Body of pancreas (tissue), 4 donors: ENCODE measurements at regions not wholly inside any gene's neighbourhood (a gene's known extent, or its start where the extent isn't known, plus 50 kb on each side); places are given as distances from the start of the nearest gene placed in this dataset.

Source experiments
- ATAC-seq: fragments of 150-250 bp; one replicate; pipeline ENCODE4 v1.9.1; 2016
- DNase-seq, 4 donors: peaks; one replicate each; pipeline ENCODE4 v3.0.0-alpha.2; 2019
- H3K27ac ChIP-seq, 4 donors: fragments of 200-600 bp; sonication (generic); 1 replicate in 3 of 4; 2 replicates in 1 of 4; pipeline versions ENCODE4 v1.5.1 to v1.6.1; 2016 to 2019; ENCODE audit warnings: mild to moderate bottlenecking in 1 of 4, mixed read lengths in 1 of 4, moderate library complexity in 1 of 4
- H3K27me3 ChIP-seq, 2 donors: fragments of 200-600 bp; sonication (generic); one replicate each; pipeline ENCODE4 v1.6.0; 2016; ENCODE audit warnings: mild to moderate bottlenecking in 1 of 2
- H3K36me3 ChIP-seq, 2 donors: fragments of 200-600 bp; sonication (generic); replicated peaks in 1 of 2; 2 replicates each; pipeline ENCODE4 v1.5.1; 2016; ENCODE audit warnings: low read depth in 2 of 2; ENCODE audit not compliant: insufficient read depth in 1 of 2
- H3K4me1 ChIP-seq: fragments of 200-600 bp; sonication (generic); one replicate; pipeline ENCODE4 v1.6.0; 2016
- H3K4me3 ChIP-seq, 2 donors: fragments of 200-600 bp; sonication (generic); 1 replicate in 1 of 2; 2 replicates in 1 of 2; pipeline ENCODE4 v1.5.1; 2016 to 2019
- H3K9me3 ChIP-seq, 3 donors: fragments of 200-600 bp; sonication (generic); 1 replicate in 2 of 3; 2 replicates in 1 of 3; pipeline ENCODE4 v1.5.1; 2016
- POLR2A ChIP-seq, 3 donors: fragments of 450-650 bp; IDR thresholded peaks; one replicate each; pipeline ENCODE4 v1.6.1; 2016; ENCODE audit warnings: antibody characterized with exemption in 3 of 3, mild to moderate bottlenecking in 2 of 3
- WGBS, 2 donors: methylation state at CpG; one replicate each; pipeline ENCODE4 v1.1.5; 2017; 5-methylcytosine and 5-hydroxymethylcytosine counted together
- intact Hi-C: fragments of 100-400 bp; cut with DNase I; formaldehyde crosslinking; loops from one replicate; pipeline ENCODE4 v1.15.1; 2023
- TF ChIP-seq, protein P1 (sequence below), 7 experiments: fragments of 450-650 bp in 4 of 7; fragments of 200-600 bp in 3 of 7; sonication (generic) in 3 of 7; IDR thresholded peaks; one replicate each; pipeline ENCODE4 v1.5.1; 2016 to 2019; ENCODE audit warnings: antibody characterized with exemption in 7 of 7

DNA sequence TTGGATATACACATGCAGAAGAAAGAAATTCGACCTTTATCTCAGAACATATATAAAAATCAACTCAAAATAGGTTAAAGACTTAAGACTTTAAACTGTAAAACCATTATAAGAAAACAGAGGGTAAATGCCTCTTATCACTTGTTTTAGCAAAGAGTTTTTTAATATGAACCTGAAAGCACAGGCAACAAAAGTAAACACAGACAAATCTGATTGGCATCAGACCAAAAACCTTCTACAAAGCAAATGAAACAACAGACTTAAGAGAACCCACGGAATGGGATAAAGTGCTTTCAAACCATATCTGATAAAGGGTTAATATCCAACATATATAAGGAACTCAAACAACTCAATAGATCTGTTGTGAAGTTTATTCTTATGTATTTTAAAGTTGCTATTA is 309.9 kb upstream of the OPRM1 start:
- ATAC-seq: no peak
- DNase-seq: no peak
- peaks cover 9% of the 10 kb centered on the region for H3K4me1 ChIP-seq
- H3K36me3 ChIP-seq: no peaks in the 10 kb centered on the region
- TF ChIP-seq, protein P1, sequence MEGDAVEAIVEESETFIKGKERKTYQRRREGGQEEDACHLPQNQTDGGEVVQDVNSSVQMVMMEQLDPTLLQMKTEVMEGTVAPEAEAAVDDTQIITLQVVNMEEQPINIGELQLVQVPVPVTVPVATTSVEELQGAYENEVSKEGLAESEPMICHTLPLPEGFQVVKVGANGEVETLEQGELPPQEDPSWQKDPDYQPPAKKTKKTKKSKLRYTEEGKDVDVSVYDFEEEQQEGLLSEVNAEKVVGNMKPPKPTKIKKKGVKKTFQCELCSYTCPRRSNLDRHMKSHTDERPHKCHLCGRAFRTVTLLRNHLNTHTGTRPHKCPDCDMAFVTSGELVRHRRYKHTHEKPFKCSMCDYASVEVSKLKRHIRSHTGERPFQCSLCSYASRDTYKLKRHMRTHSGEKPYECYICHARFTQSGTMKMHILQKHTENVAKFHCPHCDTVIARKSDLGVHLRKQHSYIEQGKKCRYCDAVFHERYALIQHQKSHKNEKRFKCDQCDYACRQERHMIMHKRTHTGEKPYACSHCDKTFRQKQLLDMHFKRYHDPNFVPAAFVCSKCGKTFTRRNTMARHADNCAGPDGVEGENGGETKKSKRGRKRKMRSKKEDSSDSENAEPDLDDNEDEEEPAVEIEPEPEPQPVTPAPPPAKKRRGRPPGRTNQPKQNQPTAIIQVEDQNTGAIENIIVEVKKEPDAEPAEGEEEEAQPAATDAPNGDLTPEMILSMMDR (IDR thresholded peaks at IDR 0.05): no peak
- no peak for TF ChIP-seq POLR2A (IDR thresholded peaks at IDR 0.05)
- intact Hi-C loops: no loop called here
- no peaks in the 10 kb centered on the region for H3K9me3 ChIP-seq
- no peaks in the 10 kb centered on the region for H3K27me3 ChIP-seq
- H3K27ac ChIP-seq: no peak overlapping the region
- 3 to 4% methylated on average over 2 of the region's 2 CpGs for WGBS, 2 donors
- H3K4me3 ChIP-seq: no peak overlapping the region

DNA sequence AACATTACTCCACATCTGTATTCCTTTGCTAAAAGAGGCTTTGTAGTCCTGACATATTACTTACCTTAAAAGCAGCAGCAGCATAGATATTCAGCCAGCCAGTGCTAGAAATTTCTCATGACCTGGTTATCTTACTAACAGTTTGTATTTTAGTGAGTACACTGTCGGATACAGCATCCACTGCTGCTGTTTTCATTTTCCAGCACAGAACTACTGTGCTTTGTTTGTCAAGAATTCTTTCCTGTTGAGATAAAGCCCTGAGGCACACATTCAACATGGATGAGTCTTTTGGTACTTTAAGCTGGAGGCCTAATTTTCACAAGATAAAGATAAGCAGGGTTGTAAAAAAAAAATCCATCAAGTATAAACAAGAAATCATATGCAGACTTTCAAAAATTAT is 311.2 kb upstream of the OPRM1 start:
- Histone ChIP-seq H3K36me3 (no peaks in the 10 kb centered on the region), H3K27ac (no peak overlapping the region), H3K4me1 (peaks cover 9% of the 10 kb centered on the region), H3K9me3 (no peaks in the 10 kb centered on the region), H3K27me3 (no peaks in the 10 kb centered on the region), H3K4me3 (no peak overlapping the region)
- TF ChIP-seq, protein P1 (IDR thresholded peaks at IDR 0.05): no peak
- TF ChIP-seq POLR2A (IDR thresholded peaks at IDR 0.05): no peak
- ATAC-seq (no peak), DNase-seq (no peak)
- 26 to 43% methylated on average over 1 of the region's 1 CpG for WGBS, 2 donors
- intact Hi-C loops: no loop called here

DNA sequence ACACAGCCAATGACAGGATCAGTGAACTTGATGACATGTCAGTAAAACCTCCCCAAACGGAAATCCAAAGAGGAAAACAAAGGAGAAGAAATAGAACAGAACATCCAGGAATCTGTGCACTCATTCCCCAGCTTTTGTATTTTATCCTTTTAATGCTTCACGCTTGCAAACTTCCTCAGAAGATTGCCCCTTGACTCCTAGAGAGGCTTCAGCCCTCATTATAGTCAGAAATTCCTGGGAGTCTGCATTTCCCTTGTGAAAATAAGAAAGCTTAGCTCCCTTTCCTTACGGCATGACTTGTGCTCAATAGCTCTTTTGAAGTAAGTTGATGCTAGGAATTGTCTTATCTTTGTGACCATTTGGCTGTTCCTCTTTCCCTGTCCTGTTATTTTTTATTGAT is 313.6 kb upstream of the OPRM1 start:
- WGBS, 2 donors: 49 to 72% methylated on average over 3 of the region's 3 CpGs

DNA sequence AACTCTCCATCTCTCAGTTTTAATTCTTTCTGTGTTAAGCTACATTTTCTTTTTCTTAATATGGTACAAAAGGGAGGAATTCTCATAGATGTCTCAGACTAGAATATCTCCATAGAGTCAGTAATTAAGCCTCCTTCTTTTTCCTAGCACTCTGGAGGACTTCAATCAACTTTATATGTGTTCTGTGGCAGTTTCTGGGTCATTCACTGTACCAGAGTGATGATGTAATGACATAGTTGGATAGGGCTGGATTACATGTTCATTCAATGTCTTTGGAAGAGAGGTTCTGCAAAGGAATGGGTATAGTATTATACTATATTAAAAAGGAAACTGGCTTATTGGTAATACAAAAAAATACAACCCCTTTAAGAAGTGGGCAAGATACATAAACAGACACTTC is 318.3 kb upstream of the OPRM1 start:
- Histone ChIP-seq H3K4me1 (no peaks in the 10 kb centered on the region), H3K9me3 (no peaks in the 10 kb centered on the region), H3K27ac (no peak overlapping the region), H3K36me3 (no peaks in the 10 kb centered on the region), H3K4me3 (no peak overlapping the region), H3K27me3 (no peaks in the 10 kb centered on the region)
- no peak for DNase-seq
- no peak for TF ChIP-seq POLR2A (IDR thresholded peaks at IDR 0.05)
- TF ChIP-seq, protein P1 (IDR thresholded peaks at IDR 0.05): no peak
- ATAC-seq: no peak
- intact Hi-C loops: no loop called here

More for the DNA sequence above, 313.6 kb upstream of the OPRM1 start:
- Histone ChIP-seq H3K27me3 (no peaks in the 10 kb centered on the region), H3K9me3 (no peaks in the 10 kb centered on the region), H3K4me3 (no peak overlapping the region), H3K27ac (no peak overlapping the region), H3K4me1 (peaks cover 9% of the 10 kb centered on the region), H3K36me3 (no peaks in the 10 kb centered on the region)
- ATAC-seq (no peak), DNase-seq (no peak)
- intact Hi-C loops: no loop called here
- TF ChIP-seq, protein P1 (IDR thresholded peaks at IDR 0.05): no peak
- TF ChIP-seq POLR2A (IDR thresholded peaks at IDR 0.05): no peak

DNA sequence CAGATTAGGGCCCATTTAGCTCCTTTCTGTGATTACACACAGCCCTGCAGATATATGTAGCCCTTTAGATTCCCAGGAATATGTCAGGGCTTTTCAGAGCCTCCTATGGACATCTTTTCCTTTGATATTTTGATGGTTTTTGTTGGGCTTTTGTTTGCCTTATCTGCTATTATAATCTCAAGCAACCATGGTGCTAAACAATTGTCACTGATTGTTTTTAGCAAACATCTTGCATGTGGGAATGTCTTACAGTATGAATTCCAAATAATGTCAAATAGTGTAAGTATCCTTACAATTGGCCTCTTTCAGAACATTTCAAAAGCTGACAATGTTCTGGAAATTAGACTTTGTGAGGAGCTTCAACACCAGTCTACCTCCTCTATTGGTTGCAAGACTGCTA is 333.6 kb upstream of the OPRM1 start:
- Histone ChIP-seq H3K36me3 (no peaks in the 10 kb centered on the region), H3K27ac (no peak overlapping the region), H3K9me3 (peaks cover 0 to 7% (median 0%) of the 10 kb centered on the region in 3 donors), H3K4me3 (no peak overlapping the region), H3K4me1 (no peaks in the 10 kb centered on the region), H3K27me3 (no peaks in the 10 kb centered on the region)
- no peak for TF ChIP-seq POLR2A (IDR thresholded peaks at IDR 0.05)
- TF ChIP-seq, protein P1 (IDR thresholded peaks at IDR 0.05): no peak
- intact Hi-C loops: no loop called here
- no peak for ATAC-seq
- no peak for DNase-seq
